ENCODE measurements at regions not wholly inside any gene's neighbourhood (a gene's known extent, or its start where the extent isn't known, plus 50 kb on each side); places are given as distances from the start of the nearest gene placed in this dataset.

GRCh38 chr2:13616059-13616458, 899.3 kb downstream of the TRIB2 start:
- ATAC-seq (no peak), DNase-seq (ENCODE audit: low spot score) (no peak)
- Mint-ChIP-seq H3K36me3 (ENCODE audit: low read depth) (peaks cover 25% of the 10 kb centered on the region; the same call in 2 of the 3 replicates), H3K4me3 (no peak overlapping the region), H3K27me3 (ENCODE audit: insufficient read depth, low read depth, poor library complexity) (no peaks in the 10 kb centered on the region), H3K27ac (no peak overlapping the region), H3K9me3 (peaks cover 14% of the 10 kb centered on the region; the same call in 2 of the 3 replicates), H3K4me1 (peaks cover 21% of the 10 kb centered on the region)
- no peaks in the 10 kb centered on the region for H4K20me1 ChIP-seq (replicated peaks; ENCODE audit: insufficient read depth)
- H3K79me2 ChIP-seq (replicated peaks; ENCODE audit: insufficient read depth) = no peaks in the 10 kb centered on the region
- H3K9me2 ChIP-seq (ENCODE audit: insufficient read depth) = no peaks in the 10 kb centered on the region; the same call in 1 of the 2 replicates
- H3K4me2 ChIP-seq = no peak overlapping the region
- 0 out of 2 replicates have a peak, but pooled peaks cover 4% of the 10 kb centered on the region for H3K36me3 ChIP-seq (ENCODE audit: insufficient read depth)
- no peak overlapping the region for H3K27ac ChIP-seq (ENCODE audit: low read depth)
- no peaks in the 10 kb centered on the region for H3K4me1 ChIP-seq (ENCODE audit: insufficient read depth)
- no peak overlapping the region for H2AFZ ChIP-seq
- TF ChIP-seq CTCF (conservative IDR thresholded peaks at IDR 0.05; ENCODE audit: low read depth in 2 of 2) = 0 out of 4 replicates have a peak, but pooled peaks of 1 of the 2 experiments have one; percentile 6
- TF ChIP-seq ZNF331 (CRISPR knock-in tag; IDR thresholded peaks at IDR 0.05; ENCODE audit: low read depth) = no peak
- no peaks in the 10 kb centered on the region for H3K27me3 ChIP-seq (ENCODE audit: insufficient read depth)
- no peaks in the 10 kb centered on the region for H3F3A ChIP-seq (replicated peaks; ENCODE audit: low read depth)
- no peak overlapping the region for H3K4me3 ChIP-seq

GRCh38 chr2:13616616-13617015, 899.9 kb downstream of the TRIB2 start:
- Mint-ChIP-seq H3K27me3 (ENCODE audit: insufficient read depth, low read depth, poor library complexity) (no peaks in the 10 kb centered on the region), H3K36me3 (ENCODE audit: low read depth) (peaks cover 25% of the 10 kb centered on the region; the same call in 2 of the 3 replicates), H3K4me1 (peaks cover 16% of the 10 kb centered on the region; the same call in 2 of the 3 replicates), H3K9me3 (peaks cover 14% of the 10 kb centered on the region; the same call in 2 of the 3 replicates), H3K4me3 (no peak overlapping the region), H3K27ac (no peak overlapping the region)
- no peak for ATAC-seq
- DNase-seq (ENCODE audit: low spot score) = no peak
- Histone ChIP-seq H2AFZ (no peak overlapping the region), H3K36me3 (ENCODE audit: insufficient read depth) (0 out of 2 replicates have a peak, but pooled peaks cover 4% of the 10 kb centered on the region), H3K4me1 (ENCODE audit: insufficient read depth) (no peaks in the 10 kb centered on the region), H3K4me2 (no peak overlapping the region), H3K9me2 (ENCODE audit: insufficient read depth) (no peaks in the 10 kb centered on the region; the same call in 1 of the 2 replicates), H3F3A (replicated peaks; ENCODE audit: low read depth) (no peaks in the 10 kb centered on the region), H3K27ac (ENCODE audit: low read depth) (no peak overlapping the region), H3K27me3 (ENCODE audit: insufficient read depth) (no peaks in the 10 kb centered on the region), H3K4me3 (no peak overlapping the region), H3K79me2 (replicated peaks; ENCODE audit: insufficient read depth) (no peaks in the 10 kb centered on the region), H4K20me1 (replicated peaks; ENCODE audit: insufficient read depth) (no peaks in the 10 kb centered on the region)
- TF ChIP-seq JUNB (IDR thresholded peaks at IDR 0.05; ENCODE audit: unreplicated experiment) = no peak
- TF ChIP-seq, protein P1, sequence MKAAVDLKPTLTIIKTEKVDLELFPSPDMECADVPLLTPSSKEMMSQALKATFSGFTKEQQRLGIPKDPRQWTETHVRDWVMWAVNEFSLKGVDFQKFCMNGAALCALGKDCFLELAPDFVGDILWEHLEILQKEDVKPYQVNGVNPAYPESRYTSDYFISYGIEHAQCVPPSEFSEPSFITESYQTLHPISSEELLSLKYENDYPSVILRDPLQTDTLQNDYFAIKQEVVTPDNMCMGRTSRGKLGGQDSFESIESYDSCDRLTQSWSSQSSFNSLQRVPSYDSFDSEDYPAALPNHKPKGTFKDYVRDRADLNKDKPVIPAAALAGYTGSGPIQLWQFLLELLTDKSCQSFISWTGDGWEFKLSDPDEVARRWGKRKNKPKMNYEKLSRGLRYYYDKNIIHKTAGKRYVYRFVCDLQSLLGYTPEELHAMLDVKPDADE (IDR thresholded peaks at IDR 0.05) = no peak
- TF ChIP-seq CREB1 (CRISPR knock-in tag; IDR thresholded peaks at IDR 0.05; ENCODE audit: low read depth) = no peak
- TF ChIP-seq ZNF331 (CRISPR knock-in tag; IDR thresholded peaks at IDR 0.05; ENCODE audit: low read depth) = no peak
- no peak for TF ChIP-seq STAT1 (IDR thresholded peaks at IDR 0.05; ENCODE audit: unreplicated experiment)
- no peak for TF ChIP-seq NANOG (IDR thresholded peaks at IDR 0.05; ENCODE audit: borderline replicate concordance)
- TF ChIP-seq ZNF114 (CRISPR knock-in tag; IDR thresholded peaks at IDR 0.05) = no peak
- TF ChIP-seq REST (IDR thresholded peaks at IDR 0.05; ENCODE audit: unreplicated experiment) = no peak
- TF ChIP-seq EZH2 (IDR thresholded peaks at IDR 0.05; ENCODE audit: low read depth, unreplicated experiment) = no peak
- no peak for TF ChIP-seq CTCF (conservative IDR thresholded peaks at IDR 0.05; ENCODE audit: low read depth in 2 of 2)
